Endodermal cell (in vitro differentiated cells): ENCODE measurements at regions not wholly inside any gene's neighbourhood (a gene's known extent, or its start where the extent isn't known, plus 50 kb on each side); places are given as distances from the start of the nearest gene placed in this dataset.
A peak's percentile ranks its signal among the peaks of the same experiment; 100 is the strongest.
"Not testable (repeated sequence)": the region's sequence is repeated elsewhere in the genome, so short reads cannot be mapped to it uniquely, and the experiment has no call there.

Experiments used
- DNase-seq: peaks from one replicate; pipeline ENCODE4 v3.0.0-alpha.2; 2017
- H3K27ac ChIP-seq: 2 replicates; pipeline ENCODE4 v1.5.1; 2013; ENCODE audit warnings: mild to moderate bottlenecking, low read depth, low read length, moderate library complexity
- H3K27me3 ChIP-seq: 2 replicates; pipeline ENCODE4 v1.6.1; 2013; ENCODE audit warnings: mild to moderate bottlenecking, low read length, moderate library complexity; ENCODE audit not compliant: insufficient read depth, control insufficient read depth, poor library complexity, severe bottlenecking
- H3K36me3 ChIP-seq: 2 replicates; pipeline ENCODE4 v1.7.0; 2013; ENCODE audit warnings: mild to moderate bottlenecking, low read length, moderate library complexity; ENCODE audit not compliant: control insufficient read depth, insufficient read depth
- H3K4me1 ChIP-seq: one replicate; pipeline ENCODE4 v1.7.0; 2013; ENCODE audit warnings: low read length; ENCODE audit not compliant: control insufficient read depth, insufficient read depth
- H3K4me3 ChIP-seq: 2 replicates; pipeline ENCODE4 v1.5.1; 2013; ENCODE audit warnings: mild to moderate bottlenecking, low read length, moderate library complexity
- H3K9ac ChIP-seq: 2 replicates; pipeline ENCODE4 v1.6.1; 2013; ENCODE audit warnings: mild to moderate bottlenecking, low read length, moderate library complexity; ENCODE audit not compliant: poor library complexity, severe bottlenecking; ENCODE audit errors: extremely low read depth
- H3K9me3 ChIP-seq: 2 replicates; pipeline ENCODE4 v1.6.1; 2013; ENCODE audit warnings: mild to moderate bottlenecking, low read length, moderate library complexity; ENCODE audit not compliant: control insufficient read depth
- H3K27ac Mint-ChIP-seq: 2 replicates; pipeline ENCODE4 v1.8.0; 2020; ENCODE audit warnings: mixed read lengths
- H3K27me3 Mint-ChIP-seq: 2 replicates; pipeline ENCODE4 v1.8.0; 2021; ENCODE audit warnings: mild to moderate bottlenecking, mixed read lengths; ENCODE audit not compliant: insufficient read depth
- H3K36me3 Mint-ChIP-seq: 2 replicates; pipeline ENCODE4 v1.8.0; 2020; ENCODE audit warnings: low read depth, mixed read lengths
- H3K4me1 Mint-ChIP-seq: 2 replicates; pipeline ENCODE4 v1.8.0; 2020; ENCODE audit warnings: mixed read lengths
- H3K4me3 Mint-ChIP-seq: 2 replicates; pipeline ENCODE4 v1.8.0; 2020; ENCODE audit warnings: mild to moderate bottlenecking, moderate library complexity, mixed read lengths
- H3K9me3 Mint-ChIP-seq: 2 replicates; pipeline ENCODE4 v1.8.0; 2020; ENCODE audit warnings: mild to moderate bottlenecking, mixed read lengths
- CTCF ChIP-seq: fragments of 200-600 bp; sonication (generic); conservative IDR thresholded peaks from 2 replicates; pipeline ENCODE4 v1.5.0; 2021; ENCODE audit warnings: antibody characterized with exemption, mild to moderate bottlenecking
- WGBS, 2 experiments: methylation state at CpG; one replicate each; pipeline versions ENCODE4 v1.1.5 to v1.1.7; 2013; ENCODE audit warnings: missing lambda C conversion rate in 2 of 2, mixed read lengths in 1 of 2; ENCODE audit not compliant: insufficient coverage in 1 of 2, insufficient read length in 1 of 2; 5-methylcytosine and 5-hydroxymethylcytosine counted together

GRCh38 chr4:160563552-160564282 lies 1460.8 kb downstream of the RAPGEF2 start:
- no peak overlapping the region for H3K4me3 ChIP-seq

GRCh38 chr4:160567634-160568033 lies 1464.8 kb downstream of the RAPGEF2 start:
- Histone ChIP-seq H3K4me1 (no peaks in the 10 kb centered on the region), H3K36me3 (no peaks in the 10 kb centered on the region), H3K27ac (no peak overlapping the region), H3K9me3 (no peaks in the 10 kb centered on the region), H3K27me3 (no peaks in the 10 kb centered on the region), H3K9ac (no peak overlapping the region), H3K4me3 (no peak overlapping the region)
- 89 to 100% methylated on average over 1 of the region's 1 CpG for WGBS, 2 experiments
- Mint-ChIP-seq H3K4me3 (no peak overlapping the region), H3K27ac (no peak overlapping the region), H3K27me3 (no peaks in the 10 kb centered on the region), H3K4me1 (no peaks in the 10 kb centered on the region), H3K36me3 (no peaks in the 10 kb centered on the region), H3K9me3 (no peaks in the 10 kb centered on the region)
- no peak for DNase-seq
- TF ChIP-seq CTCF = no peak

More at GRCh38 chr4:160563552-160564282, 1460.8 kb downstream of the RAPGEF2 start:
- no peak for DNase-seq
- TF ChIP-seq CTCF = no peak
- Mint-ChIP-seq H3K4me3 (no peak overlapping the region), H3K4me1 (no peaks in the 10 kb centered on the region), H3K9me3 (no peaks in the 10 kb centered on the region), H3K36me3 (no peaks in the 10 kb centered on the region), H3K27me3 (no peaks in the 10 kb centered on the region), H3K27ac (no peak overlapping the region)
- Histone ChIP-seq H3K27me3 (no peaks in the 10 kb centered on the region), H3K4me1 (no peaks in the 10 kb centered on the region), H3K36me3 (no peaks in the 10 kb centered on the region), H3K9me3 (no peaks in the 10 kb centered on the region), H3K9ac (no peak overlapping the region), H3K27ac (no peak overlapping the region)
- 25 to 79% methylated on average over 1 to 3 of the region's 3 CpGs for WGBS, 2 experiments

GRCh38 chr4:160570271-160570670 lies 1467.4 kb downstream of the RAPGEF2 start:
- Mint-ChIP-seq H3K4me1 (no peaks in the 10 kb centered on the region), H3K27ac (no peak overlapping the region), H3K36me3 (no peaks in the 10 kb centered on the region), H3K9me3 (peaks cover 5% of the 10 kb centered on the region), H3K27me3 (no peaks in the 10 kb centered on the region), H3K4me3 (no peak overlapping the region)
- no peak overlapping the region for H3K27ac ChIP-seq
- no peak overlapping the region for H3K4me3 ChIP-seq
- H3K36me3 ChIP-seq = no peaks in the 10 kb centered on the region
- H3K9me3 ChIP-seq = no peaks in the 10 kb centered on the region
- H3K4me1 ChIP-seq = no peaks in the 10 kb centered on the region
- no peak overlapping the region for H3K9ac ChIP-seq
- no peak for DNase-seq
- no peak for TF ChIP-seq CTCF
- no peaks in the 10 kb centered on the region for H3K27me3 ChIP-seq

- not testable (repeated sequence) for H3K9me3 ChIP-seq, H3K36me3 ChIP-seq, H3K36me3 Mint-ChIP-seq, H3K4me1 Mint-ChIP-seq, H3K27me3 Mint-ChIP-seq, H3K4me1 ChIP-seq, H3K4me3 ChIP-seq, DNase-seq, H3K27ac ChIP-seq, H3K27me3 ChIP-seq, H3K9ac ChIP-seq
- Mint-ChIP-seq H3K27ac (peak overlapping the region; percentile 82), H3K9me3 (peaks cover 11% of the 10 kb centered on the region), H3K4me3 (peak overlapping the region; percentile 54)
- WGBS, 2 experiments = 83 to 85% methylated on average over 4 to 18 of the region's 18 CpGs
Observed at GRCh38 chr4:160574272-160574671, 1471.4 kb downstream of the RAPGEF2 start.
